CD8-positive, alpha-beta memory T cell (primary cell): ENCODE measurements at regions not wholly inside any gene's neighbourhood (a gene's known extent, or its start where the extent isn't known, plus 50 kb on each side); places are given as distances from the start of the nearest gene placed in this dataset.

Source experiments
- CTCF ChIA-PET: fragments of 350-600 bp; sonication (Branson Sonifier 250); formaldehyde crosslinking; loops from one replicate; lab custom pipeline; 2021; ENCODE audit warnings: antibody characterized with exemption; lab: Charles Lee
- POLR2A ChIA-PET: fragments of 350-600 bp; sonication (Branson Sonifier 250); formaldehyde crosslinking; loops from one replicate; lab custom pipeline; 2021; ENCODE audit warnings: antibody characterized with exemption; lab: Charles Lee
- DNase-seq, 5 donors: peaks; one replicate each; pipeline versions ENCODE4 v3.0.0 to v3.0.0-alpha.2; 2020 to 2022; ENCODE audit warnings: mixed read lengths in 1 of 5
- H3K27ac ChIP-seq: one replicate; pipeline ENCODE4 v1.7.0; 2013; ENCODE audit warnings: low read depth, mild to moderate bottlenecking, low read length, moderate library complexity
- H3K27me3 ChIP-seq: 2 replicates; pipeline ENCODE4 v1.7.0; 2013; ENCODE audit warnings: low read length, mild to moderate bottlenecking; ENCODE audit not compliant: insufficient read depth, poor library complexity, severe bottlenecking
- H3K36me3 ChIP-seq: 2 replicates; pipeline ENCODE4 v1.7.0; 2013; ENCODE audit warnings: mild to moderate bottlenecking, low read length, moderate library complexity; ENCODE audit not compliant: insufficient read depth
- H3K4me1 ChIP-seq: 2 replicates; pipeline ENCODE4 v1.7.0; 2013; ENCODE audit warnings: mild to moderate bottlenecking, low read length, moderate library complexity; ENCODE audit not compliant: insufficient read depth
- H3K4me3 ChIP-seq: 2 replicates; pipeline ENCODE4 v1.7.0; 2013; ENCODE audit warnings: mild to moderate bottlenecking, low read length
- H3K9me3 ChIP-seq: 2 replicates; pipeline ENCODE4 v1.7.0; 2013; ENCODE audit warnings: mild to moderate bottlenecking, low read length
- H3K27ac Mint-ChIP-seq, 8 donors: one replicate each; pipeline ENCODE4 v1.8.0; 2020 to 2021; ENCODE audit warnings: mixed read lengths in 8 of 8, mild to moderate bottlenecking in 6 of 8, inconsistent platforms in 3 of 8, moderate library complexity in 3 of 8
- H3K27me3 Mint-ChIP-seq, 2 donors: one replicate each; pipeline ENCODE4 v1.8.0; 2020 to 2021; ENCODE audit warnings: mixed read lengths in 2 of 2, mild to moderate bottlenecking in 1 of 2, moderate library complexity in 1 of 2
- H3K36me3 Mint-ChIP-seq, 3 donors: one replicate each; pipeline ENCODE4 v1.8.0; 2020 to 2021; ENCODE audit warnings: mixed read lengths in 3 of 3, inconsistent platforms in 1 of 3, mild to moderate bottlenecking in 1 of 3
- H3K4me1 Mint-ChIP-seq, 3 donors: one replicate each; pipeline ENCODE4 v1.8.0; 2020 to 2021; ENCODE audit warnings: mixed read lengths in 3 of 3, inconsistent platforms in 1 of 3, mild to moderate bottlenecking in 1 of 3
- H3K4me3 Mint-ChIP-seq, 7 donors: one replicate each; pipeline ENCODE4 v1.8.0; 2020 to 2021; ENCODE audit warnings: mixed read lengths in 7 of 7, mild to moderate bottlenecking in 6 of 7, moderate library complexity in 4 of 7, inconsistent platforms in 2 of 7
- H3K9me3 Mint-ChIP-seq, 5 donors: one replicate each; pipeline ENCODE4 v1.8.0; 2020 to 2022; ENCODE audit warnings: mixed read lengths in 5 of 5, mild to moderate bottlenecking in 3 of 5, moderate library complexity in 2 of 5, inconsistent platforms in 1 of 5

GRCh38 chr17:37796076-37796475 lies 51.2 kb upstream of the HNF1B start:
- Histone ChIP-seq H3K9me3 (no peaks in the 10 kb centered on the region), H3K4me3 (no peak overlapping the region), H3K36me3 (no peaks in the 10 kb centered on the region), H3K27ac (no peak overlapping the region), H3K4me1 (no peaks in the 10 kb centered on the region), H3K27me3 (no peaks in the 10 kb centered on the region)
- Mint-ChIP-seq H3K4me3 (no peak overlapping the region), H3K36me3 (no peaks in the 10 kb centered on the region), H3K27me3 (peaks cover 8 to 47% of the 10 kb centered on the region in 2 donors), H3K27ac (no peak overlapping the region), H3K4me1 (no peaks in the 10 kb centered on the region), H3K9me3 (no peaks in the 10 kb centered on the region)
- DNase-seq, result no peak
- ChIA-PET CTCF (no interaction called here), POLR2A (no interaction called here)
